Testis (tissue), 2 donors: ENCODE measurements at regions not wholly inside any gene's neighbourhood (a gene's known extent, or its start where the extent isn't known, plus 50 kb on each side); places are given as distances from the start of the nearest gene placed in this dataset.

Experiments
- CTCF ChIP-seq, 3 experiments: fragments of 450-650 bp in 2 of 3; fragments of 200-600 bp in 1 of 3; sonication (generic) in 1 of 3; IDR thresholded peaks; one replicate each; pipeline ENCODE4 v1.5.1; 2016 to 2019; ENCODE audit warnings: antibody characterized with exemption in 3 of 3, mild to moderate bottlenecking in 2 of 3, moderate library complexity in 1 of 3
- POLR2A ChIP-seq: fragments of 450-650 bp; IDR thresholded peaks from one replicate; pipeline ENCODE4 v1.6.1; 2017; ENCODE audit warnings: antibody characterized with exemption, mild to moderate bottlenecking, moderate library complexity

GRCh38 chr17:54259476-54259875, 436.7 kb downstream of the KIF2B start:
- TF ChIP-seq CTCF (IDR thresholded peaks at IDR 0.05) (no peak), POLR2A (no peak)
